HG02981 (cell line): ENCODE measurements at regions not wholly inside any gene's neighbourhood (a gene's known extent, or its start where the extent isn't known, plus 50 kb on each side); places are given as distances from the start of the nearest gene placed in this dataset.

Experiments
- ATAC-seq: cut with Tn5 transposase; IDR thresholded peaks from one replicate; pipeline ENCODE4 v1.9.1; 2021; ENCODE audit warnings: mild to moderate bottlenecking, moderate library complexity; ENCODE audit not compliant: unreplicated experiment

- no peak for ATAC-seq
Observed at GRCh38 chr2:128982670-128983069, 664.0 kb upstream of the HS6ST1 start.

DNA sequence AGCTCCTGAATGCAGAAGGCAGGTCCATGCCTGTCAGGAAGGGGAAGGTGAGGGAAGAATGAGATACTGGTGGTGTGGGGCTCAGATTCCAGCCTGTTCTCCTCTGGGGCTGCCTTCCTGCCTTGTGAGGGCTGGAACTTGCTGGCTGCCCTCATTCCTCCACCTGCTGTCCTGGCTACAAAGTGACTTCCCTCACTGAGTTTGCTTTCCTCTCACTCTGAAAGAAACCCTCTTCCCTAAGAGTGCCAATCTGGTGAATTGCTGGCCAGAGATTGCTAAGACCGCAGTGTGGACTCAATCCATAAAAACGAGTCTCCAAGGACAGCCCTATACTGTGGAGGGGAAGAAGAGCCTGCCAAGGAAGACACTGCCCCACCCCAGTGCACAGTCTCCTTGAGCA, 664.4 kb upstream of the HS6ST1 start:
- no peak for ATAC-seq

GRCh38 chr2:128984081-128984480, 665.4 kb upstream of the HS6ST1 start:
- ATAC-seq = no peak

DNA sequence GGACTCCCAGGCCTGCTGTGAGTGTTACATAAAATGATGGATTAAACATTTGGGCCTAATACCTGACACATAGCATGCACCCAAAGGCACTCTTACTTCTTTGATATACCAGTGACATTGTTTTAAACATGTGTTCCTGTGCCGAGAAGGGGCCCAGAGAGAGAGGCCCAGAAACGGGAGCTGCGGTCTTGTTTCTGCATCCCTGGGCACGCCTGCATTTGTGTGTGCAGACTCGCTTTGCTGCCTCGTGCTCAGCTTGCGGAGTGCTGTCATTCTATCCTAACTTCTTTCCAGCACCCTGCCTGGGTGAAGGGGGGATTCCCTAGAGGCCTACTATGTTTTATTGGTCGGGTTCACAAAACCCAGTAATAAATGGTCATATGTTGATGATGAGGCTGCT, 666.2 kb upstream of the HS6ST1 start:
- no peak for ATAC-seq

- ATAC-seq = no peak
Observed at GRCh38 chr2:128986026-128986715, 667.5 kb upstream of the HS6ST1 start.

GRCh38 chr2:128986867-128987268, 668.2 kb upstream of the HS6ST1 start:
- no peak for ATAC-seq

- ATAC-seq = no peak
Observed at GRCh38 chr2:128988326-128988725, 669.7 kb upstream of the HS6ST1 start.

DNA sequence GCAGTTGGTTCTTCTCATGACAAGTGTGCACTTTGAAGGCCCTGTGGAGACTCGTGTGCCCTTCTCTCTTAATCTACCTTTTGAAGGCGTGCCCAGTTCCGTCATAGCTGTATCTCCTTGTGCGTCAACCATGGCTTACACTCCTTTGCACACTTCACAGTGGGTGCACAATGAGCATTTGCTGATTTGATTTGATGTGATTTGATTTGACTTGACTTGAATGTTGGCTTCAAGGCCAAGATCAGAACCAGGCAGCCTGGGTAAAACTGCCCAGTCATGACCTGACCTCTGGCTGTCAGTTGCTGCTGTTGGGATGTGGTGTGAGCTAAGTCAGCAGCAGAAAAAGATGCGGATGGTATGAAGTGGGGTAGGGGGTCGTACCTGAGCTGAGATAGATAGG, 670.3 kb upstream of the HS6ST1 start:
- ATAC-seq = no peak

- no peak for ATAC-seq
Observed at GRCh38 chr2:128995086-128995485, 676.4 kb upstream of the HS6ST1 start.

- no peak for ATAC-seq
Observed at GRCh38 chr2:128996078-128996477, 677.4 kb upstream of the HS6ST1 start.

DNA sequence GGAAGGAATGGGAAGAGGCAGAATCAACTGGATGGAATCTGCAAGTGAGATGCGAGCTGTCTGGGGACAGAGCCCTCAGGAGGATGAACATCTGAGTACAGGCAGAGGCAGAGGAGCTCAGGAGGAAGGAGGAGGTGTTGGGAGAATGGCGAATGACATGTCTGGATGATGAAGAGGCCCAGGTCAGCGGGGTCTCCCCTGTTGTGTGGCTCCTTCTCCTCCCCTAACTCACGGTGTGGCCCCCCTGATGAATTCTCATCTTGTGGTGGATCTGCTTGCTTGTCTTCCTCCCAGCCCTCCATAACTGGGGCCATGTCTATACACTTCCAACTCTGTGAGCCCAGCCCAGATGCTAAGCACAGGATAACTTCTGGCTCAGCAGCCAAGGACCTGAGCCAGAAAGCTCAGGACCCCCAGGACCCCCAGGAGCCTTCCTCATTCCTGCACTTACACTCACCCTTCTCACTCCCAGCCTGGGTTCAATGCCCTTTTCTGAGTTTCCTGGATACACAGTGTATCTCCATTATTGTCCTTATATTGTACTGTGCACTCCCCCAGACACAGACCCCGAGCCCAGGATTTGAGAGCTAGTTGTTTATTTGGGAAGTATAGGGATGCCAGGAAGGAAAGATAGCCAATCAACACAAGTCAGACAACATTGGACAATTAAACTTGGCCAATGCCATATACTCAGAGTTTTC, 678.6 kb upstream of the HS6ST1 start:
- no peak for ATAC-seq

- no peak for ATAC-seq
Observed at GRCh38 chr2:129001926-129002325, 683.3 kb upstream of the HS6ST1 start.

- no peak for ATAC-seq
Observed at GRCh38 chr2:129002751-129003150, 684.1 kb upstream of the HS6ST1 start.

GRCh38 chr2:129004485-129004884, 685.8 kb upstream of the HS6ST1 start:
- ATAC-seq = no peak

- ATAC-seq = no peak
Observed at GRCh38 chr2:129004940-129005490, 686.3 kb upstream of the HS6ST1 start.

DNA sequence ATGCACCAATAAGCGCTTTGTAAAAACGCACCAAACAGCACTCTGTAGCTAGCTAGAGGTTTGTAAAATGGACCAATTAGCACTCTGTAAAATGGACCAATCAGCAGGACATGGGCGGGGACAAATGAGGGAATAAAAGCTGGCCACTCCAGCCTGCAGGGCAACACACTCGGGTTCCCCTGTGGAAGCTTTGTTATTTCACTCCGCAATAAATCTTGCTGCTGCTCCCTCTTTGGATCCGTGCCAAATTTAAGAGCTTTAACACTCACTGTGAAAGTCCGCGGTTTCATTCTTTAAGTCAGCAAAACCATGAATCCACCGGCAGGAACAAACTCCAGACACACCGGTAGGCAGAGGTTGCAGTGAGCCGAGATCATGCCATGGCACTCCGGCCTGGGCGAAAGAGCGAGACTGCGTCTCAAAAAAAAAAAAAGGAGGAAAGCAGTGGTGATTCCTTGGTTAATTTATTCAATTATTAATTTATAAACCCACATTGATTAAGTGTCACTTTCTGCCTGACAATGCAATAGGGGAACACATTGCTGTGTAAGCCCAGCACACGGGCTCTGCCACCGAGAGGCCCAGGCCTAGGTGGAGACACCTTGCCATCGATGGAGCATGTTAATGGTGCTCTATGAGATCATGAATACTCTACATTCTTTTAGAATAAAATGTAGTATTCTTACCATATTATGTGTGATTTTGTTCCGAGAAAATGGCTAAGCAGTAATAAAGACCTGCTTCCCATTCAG, 687.6 kb upstream of the HS6ST1 start:
- ATAC-seq = no peak

DNA sequence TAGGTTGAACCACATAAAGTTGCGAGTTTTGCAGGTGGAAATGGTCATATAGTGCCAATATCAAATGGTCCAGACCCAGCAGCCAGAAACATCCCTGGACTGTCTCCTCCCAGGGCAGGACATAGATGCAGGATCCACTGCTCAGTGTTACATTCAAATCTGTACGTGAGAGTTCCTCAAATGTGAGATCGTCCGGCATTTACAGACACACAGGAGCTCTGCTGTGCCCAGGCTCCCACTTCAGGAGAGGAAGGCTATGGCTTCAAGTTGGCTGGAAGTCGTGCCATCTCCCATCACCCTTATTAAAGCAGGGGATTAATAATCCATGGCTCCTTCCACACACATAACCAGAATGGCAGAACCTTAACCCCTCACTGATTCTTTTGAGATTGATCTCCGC, 688.2 kb upstream of the HS6ST1 start:
- ATAC-seq = no peak

GRCh38 chr2:129008055-129008880, 689.6 kb upstream of the HS6ST1 start:
- no peak for ATAC-seq

GRCh38 chr2:129008881-129009554, 690.4 kb upstream of the HS6ST1 start:
- ATAC-seq = no peak

- ATAC-seq = no peak
Observed at GRCh38 chr2:129009555-129010146, 691.0 kb upstream of the HS6ST1 start.
